ENCODE measurements at regions not wholly inside any gene's neighbourhood (a gene's known extent, or its start where the extent isn't known, plus 50 kb on each side); places are given as distances from the start of the nearest gene placed in this dataset.

- ATAC-seq (peak; percentile 62 to 81), DNase-seq (ENCODE audit: low spot score in 2 of 2) (peak in 1 of 2 donors; percentile 73)
- Mint-ChIP-seq H3K27ac (no peak overlapping the region), H3K9me3 (no peaks in the 10 kb centered on the region), H3K36me3 (no peaks in the 10 kb centered on the region)
Observed at GRCh38 chr7:35519971-35520809, 174.7 kb downstream of the HERPUD2 start.

- H3K36me3 Mint-ChIP-seq = no peaks in the 10 kb centered on the region
- ATAC-seq = no peak
Observed at GRCh38 chr7:35518767-35519166, 176.2 kb downstream of the HERPUD2 start.

GRCh38 chr7:35516498-35516897 is 178.4 kb downstream of the HERPUD2 start:
- H3K36me3 Mint-ChIP-seq = no peaks in the 10 kb centered on the region
- no peak overlapping the region for H3K27ac Mint-ChIP-seq
- no peaks in the 10 kb centered on the region for H3K9me3 Mint-ChIP-seq
- ATAC-seq (no peak), DNase-seq (ENCODE audit: low spot score in 2 of 2) (no peak)

More at GRCh38 chr7:35518767-35519166, 176.2 kb downstream of the HERPUD2 start:
- no peak for DNase-seq (ENCODE audit: low spot score in 2 of 2)
- H3K9me3 Mint-ChIP-seq = no peaks in the 10 kb centered on the region
- H3K27ac Mint-ChIP-seq = no peak overlapping the region

GRCh38 chr7:35513828-35514227 is 181.1 kb downstream of the HERPUD2 start:
- H3K9me3 Mint-ChIP-seq = no peaks in the 10 kb centered on the region
- H3K27ac Mint-ChIP-seq = no peak overlapping the region

GRCh38 chr7:35513195-35513594 is 181.7 kb downstream of the HERPUD2 start:
- Mint-ChIP-seq H3K9me3 (no peaks in the 10 kb centered on the region), H3K27ac (no peak overlapping the region), H3K36me3 (no peaks in the 10 kb centered on the region)
- no peak for DNase-seq (ENCODE audit: low spot score in 2 of 2)
- ATAC-seq = no peak

More at GRCh38 chr7:35513828-35514227, 181.1 kb downstream of the HERPUD2 start:
- ATAC-seq = no peak
- no peaks in the 10 kb centered on the region for H3K36me3 Mint-ChIP-seq
- DNase-seq (ENCODE audit: low spot score in 2 of 2) = no peak

- no peaks in the 10 kb centered on the region for H3K36me3 Mint-ChIP-seq
- H3K9me3 Mint-ChIP-seq = no peaks in the 10 kb centered on the region
- H3K27ac Mint-ChIP-seq = no peak overlapping the region
- no peak for ATAC-seq
- DNase-seq (ENCODE audit: low spot score in 2 of 2) = no peak
Observed at GRCh38 chr7:35512716-35513115, 182.2 kb downstream of the HERPUD2 start.

GRCh38 chr7:35508623-35509400 is 186.1 kb downstream of the HERPUD2 start:
- no peak for ATAC-seq
- Mint-ChIP-seq H3K36me3 (no peaks in the 10 kb centered on the region), H3K9me3 (no peaks in the 10 kb centered on the region), H3K27ac (no peak overlapping the region)
- DNase-seq (ENCODE audit: low spot score in 2 of 2) = no peak

GRCh38 chr7:35505066-35505465 is 189.9 kb downstream of the HERPUD2 start:
- no peak for ATAC-seq
- Mint-ChIP-seq H3K9me3 (no peaks in the 10 kb centered on the region), H3K36me3 (no peaks in the 10 kb centered on the region), H3K27ac (no peak overlapping the region)
- no peak for DNase-seq (ENCODE audit: low spot score in 2 of 2)

GRCh38 chr7:35504365-35504764 is 190.6 kb downstream of the HERPUD2 start:
- H3K27ac Mint-ChIP-seq = no peak overlapping the region
- no peaks in the 10 kb centered on the region for H3K9me3 Mint-ChIP-seq
- H3K36me3 Mint-ChIP-seq = no peaks in the 10 kb centered on the region
- no peak for DNase-seq (ENCODE audit: low spot score in 2 of 2)
- no peak for ATAC-seq

- Mint-ChIP-seq H3K27ac (no peak overlapping the region), H3K9me3 (no peaks in the 10 kb centered on the region), H3K36me3 (no peaks in the 10 kb centered on the region)
- no peak for ATAC-seq
- no peak for DNase-seq (ENCODE audit: low spot score in 2 of 2)
Observed at GRCh38 chr7:35501681-35502080, 193.3 kb downstream of the HERPUD2 start.

- Mint-ChIP-seq H3K27ac (no peak overlapping the region), H3K36me3 (no peaks in the 10 kb centered on the region), H3K9me3 (no peaks in the 10 kb centered on the region)
- ATAC-seq = no peak
- no peak for DNase-seq (ENCODE audit: low spot score in 2 of 2)
Observed at GRCh38 chr7:35499226-35499625, 195.7 kb downstream of the HERPUD2 start.

GRCh38 chr7:35498416-35498815 is 196.5 kb downstream of the HERPUD2 start:
- DNase-seq (ENCODE audit: low spot score in 2 of 2) (no peak), ATAC-seq (no peak)
- Mint-ChIP-seq H3K36me3 (no peaks in the 10 kb centered on the region), H3K27ac (no peak overlapping the region), H3K9me3 (no peaks in the 10 kb centered on the region)

GRCh38 chr7:35495844-35496243 is 199.1 kb downstream of the HERPUD2 start:
- Mint-ChIP-seq H3K9me3 (no peaks in the 10 kb centered on the region), H3K27ac (no peak overlapping the region), H3K36me3 (no peaks in the 10 kb centered on the region)
- ATAC-seq (no peak), DNase-seq (ENCODE audit: low spot score in 2 of 2) (no peak)

GRCh38 chr7:35495377-35495776 is 199.6 kb downstream of the HERPUD2 start:
- no peaks in the 10 kb centered on the region for H3K36me3 Mint-ChIP-seq

GRCh38 chr7:35494407-35494806 is 200.5 kb downstream of the HERPUD2 start:
- DNase-seq (ENCODE audit: low spot score in 2 of 2) = no peak
- no peak for ATAC-seq
- Mint-ChIP-seq H3K36me3 (no peaks in the 10 kb centered on the region), H3K9me3 (no peaks in the 10 kb centered on the region), H3K27ac (no peak overlapping the region)

More at GRCh38 chr7:35495377-35495776, 199.6 kb downstream of the HERPUD2 start:
- no peak for DNase-seq (ENCODE audit: low spot score in 2 of 2)
- H3K27ac Mint-ChIP-seq = no peak overlapping the region
- ATAC-seq = no peak
- no peaks in the 10 kb centered on the region for H3K9me3 Mint-ChIP-seq

- ATAC-seq = no peak
- no peak for DNase-seq (ENCODE audit: low spot score in 2 of 2)
- no peaks in the 10 kb centered on the region for H3K9me3 Mint-ChIP-seq
- no peak overlapping the region for H3K27ac Mint-ChIP-seq
- no peaks in the 10 kb centered on the region for H3K36me3 Mint-ChIP-seq
Observed at GRCh38 chr7:35492451-35493175, 202.3 kb downstream of the HERPUD2 start.

- Mint-ChIP-seq H3K27ac (no peak overlapping the region), H3K9me3 (no peaks in the 10 kb centered on the region), H3K36me3 (no peaks in the 10 kb centered on the region)
- ATAC-seq (no peak), DNase-seq (ENCODE audit: low spot score in 2 of 2) (no peak)
Observed at GRCh38 chr7:35491233-35491632, 203.7 kb downstream of the HERPUD2 start.

Data from activated naive CD4-positive, alpha-beta T cell treated with anti-CD3 and anti-CD28 coated beads, Interleukin-2, amount 50 U/mL, for 72 hours (primary cell).